ENCODE measurements at regions not wholly inside any gene's neighbourhood (a gene's known extent, or its start where the extent isn't known, plus 50 kb on each side); places are given as distances from the start of the nearest gene placed in this dataset.
"Not testable (repeated sequence)": the region's sequence is repeated elsewhere in the genome, so short reads cannot be mapped to it uniquely, and the experiment has no call there.

GRCh38 chr9:80771555-80772347 is 917.6 kb downstream of the TLE1 start:
- Histone ChIP-seq H3K9me2 (replicated peaks; ENCODE audit: control insufficient read depth, low read length) (no peaks in the 10 kb centered on the region), H4K20me1 (ENCODE audit: control insufficient read depth, insufficient read depth, low read depth, low read length) (no peaks in the 10 kb centered on the region), H3F3A (ENCODE audit: control insufficient read depth, insufficient read depth) (no peaks in the 10 kb centered on the region), H3K4me1 (ENCODE audit: control insufficient read depth, low read length) (no peaks in the 10 kb centered on the region), H3K27me3 (ENCODE audit: control insufficient read depth, low read length) (no peaks in the 10 kb centered on the region), H3K4me3 (ENCODE audit: low read length) (no peak overlapping the region), H3K79me2 (ENCODE audit: control insufficient read depth, low read length) (no peaks in the 10 kb centered on the region), H3K27ac (ENCODE audit: low read depth, low read length) (no peak overlapping the region), H3K9me3 (ENCODE audit: control insufficient read depth, insufficient read depth, low read length) (no peaks in the 10 kb centered on the region), H3K4me2 (ENCODE audit: low read length) (no peak overlapping the region), H3K36me3 (ENCODE audit: control insufficient read depth, low read length) (no peaks in the 10 kb centered on the region)
- TF ChIP-seq EZH2phosphoT487 (IDR thresholded peaks at IDR 0.05; ENCODE audit: borderline replicate concordance, low read length), result no peak
- TF ChIP-seq CTCF (IDR thresholded peaks at IDR 0.05; ENCODE audit: low read depth, low read length, poor library complexity, severe bottlenecking), result no peak

GRCh38 chr9:80763536-80763935 is 925.8 kb downstream of the TLE1 start:
- Histone ChIP-seq H3K27me3 (ENCODE audit: control insufficient read depth, low read length) (no peaks in the 10 kb centered on the region), H3K79me2 (ENCODE audit: control insufficient read depth, low read length) (no peaks in the 10 kb centered on the region), H4K20me1 (ENCODE audit: control insufficient read depth, insufficient read depth, low read depth, low read length) (no peaks in the 10 kb centered on the region), H3K4me3 (ENCODE audit: low read length) (no peak overlapping the region), H3K27ac (ENCODE audit: low read depth, low read length) (no peak overlapping the region), H3K36me3 (ENCODE audit: control insufficient read depth, low read length) (no peaks in the 10 kb centered on the region), H3K4me2 (ENCODE audit: low read length) (no peak overlapping the region), H3K9me2 (replicated peaks; ENCODE audit: control insufficient read depth, low read length) (no peaks in the 10 kb centered on the region), H3K4me1 (ENCODE audit: control insufficient read depth, low read length) (no peaks in the 10 kb centered on the region), H3F3A (ENCODE audit: control insufficient read depth, insufficient read depth) (no peaks in the 10 kb centered on the region), H3K9me3 (ENCODE audit: control insufficient read depth, insufficient read depth, low read length) (no peaks in the 10 kb centered on the region)
- TF ChIP-seq CTCF (IDR thresholded peaks at IDR 0.05; ENCODE audit: low read depth, low read length, poor library complexity, severe bottlenecking) (no peak), EZH2phosphoT487 (IDR thresholded peaks at IDR 0.05; ENCODE audit: borderline replicate concordance, low read length) (no peak)

GRCh38 chr9:80755586-80755985 is 933.8 kb downstream of the TLE1 start:
- H3K4me3 ChIP-seq (ENCODE audit: low read length), result no peak overlapping the region
- no peaks in the 10 kb centered on the region for H3F3A ChIP-seq (ENCODE audit: control insufficient read depth, insufficient read depth)
- no peaks in the 10 kb centered on the region for H3K79me2 ChIP-seq (ENCODE audit: control insufficient read depth, low read length)
- H3K9me2 ChIP-seq (replicated peaks; ENCODE audit: control insufficient read depth, low read length), result no peaks in the 10 kb centered on the region
- H3K9me3 ChIP-seq (ENCODE audit: control insufficient read depth, insufficient read depth, low read length), result no peaks in the 10 kb centered on the region
- H3K4me2 ChIP-seq (ENCODE audit: low read length), result no peak overlapping the region
- no peak for TF ChIP-seq CTCF (IDR thresholded peaks at IDR 0.05; ENCODE audit: low read depth, low read length, poor library complexity, severe bottlenecking)
- TF ChIP-seq EZH2phosphoT487 (IDR thresholded peaks at IDR 0.05; ENCODE audit: borderline replicate concordance, low read length), result no peak
- H4K20me1 ChIP-seq (ENCODE audit: control insufficient read depth, insufficient read depth, low read depth, low read length), result no peaks in the 10 kb centered on the region
- H3K27ac ChIP-seq (ENCODE audit: low read depth, low read length), result no peak overlapping the region
- H3K36me3 ChIP-seq (ENCODE audit: control insufficient read depth, low read length), result no peaks in the 10 kb centered on the region
- H3K4me1 ChIP-seq (ENCODE audit: control insufficient read depth, low read length), result no peaks in the 10 kb centered on the region
- no peaks in the 10 kb centered on the region for H3K27me3 ChIP-seq (ENCODE audit: control insufficient read depth, low read length)

GRCh38 chr9:80747056-80747455 is 942.3 kb downstream of the TLE1 start:
- H3K27me3 ChIP-seq (ENCODE audit: control insufficient read depth, low read length), result not testable (repeated sequence)

More at GRCh38 chr9:80747056-80747455, 942.3 kb downstream of the TLE1 start:
- H3K4me1 ChIP-seq (ENCODE audit: control insufficient read depth, low read length); H3K79me2 ChIP-seq (ENCODE audit: control insufficient read depth, low read length); H4K20me1 ChIP-seq (ENCODE audit: control insufficient read depth, insufficient read depth, low read depth, low read length); H3K9me2 ChIP-seq (replicated peaks; ENCODE audit: control insufficient read depth, low read length); H3F3A ChIP-seq (ENCODE audit: control insufficient read depth, insufficient read depth); H3K9me3 ChIP-seq (ENCODE audit: control insufficient read depth, insufficient read depth, low read length); H3K36me3 ChIP-seq (ENCODE audit: control insufficient read depth, low read length); H3K4me2 ChIP-seq (ENCODE audit: low read length); H3K27ac ChIP-seq (ENCODE audit: low read depth, low read length); H3K4me3 ChIP-seq (ENCODE audit: low read length): not testable (repeated sequence)
